GM13976 (cell line): ENCODE measurements at regions not wholly inside any gene's neighbourhood (a gene's known extent, or its start where the extent isn't known, plus 50 kb on each side); places are given as distances from the start of the nearest gene placed in this dataset.

ENCODE experiments used
- DNase-seq: peaks from one replicate; pipeline ENCODE4 v3.0.0; 2012; ENCODE audit warnings: low spot score
- CTCF ChIP-seq: IDR thresholded peaks from 2 replicates; pipeline ENCODE4 v1.5.1; 2012; ENCODE audit warnings: borderline replicate concordance, mild to moderate bottlenecking; ENCODE audit not compliant: insufficient read depth; ENCODE audit errors: extremely low read depth, missing control alignments, control extremely low read depth
- in situ Hi-C: fragments of 300-500 bp; cut with MboI; formaldehyde crosslinking; loops from one replicate; pipeline ENCODE4 v1.12.0; 2022; ENCODE audit warnings: low sequenced_read_pairs, mixed read lengths, inconsistent platforms; ENCODE audit not compliant: unreplicated experiment

- DNase-seq = no peak
- in situ Hi-C loops = no loop called here
- TF ChIP-seq CTCF = no peak
These were observed 404.2 kb downstream of the KCNRG start for GRCh38 chr13:50419331-50419865.

GRCh38 chr13:50419896-50420295 lies 404.7 kb downstream of the KCNRG start:
- DNase-seq = no peak
- in situ Hi-C loops = no loop called here
- TF ChIP-seq CTCF = no peak

- in situ Hi-C loops = no loop called here
- DNase-seq = no peak
These were observed 405.7 kb downstream of the KCNRG start for GRCh38 chr13:50420718-50421472.

GRCh38 chr13:50421473-50422130 lies 406.4 kb downstream of the KCNRG start:
- no peak for TF ChIP-seq CTCF
- no peak for DNase-seq

More at GRCh38 chr13:50420718-50421472, 405.7 kb downstream of the KCNRG start:
- no peak for TF ChIP-seq CTCF

GRCh38 chr13:50422181-50423148 lies 407.2 kb downstream of the KCNRG start:
- TF ChIP-seq CTCF = no peak

More at GRCh38 chr13:50421473-50422130, 406.4 kb downstream of the KCNRG start:
- in situ Hi-C loops = no loop called here

GRCh38 chr13:50424993-50425392 lies 409.7 kb downstream of the KCNRG start:
- in situ Hi-C loops = no loop called here
- no peak for TF ChIP-seq CTCF
- DNase-seq = no peak

More at GRCh38 chr13:50422181-50423148, 407.2 kb downstream of the KCNRG start:
- no peak for DNase-seq
- in situ Hi-C loops = no loop called here
